NCI-H1694 (cell line): ENCODE measurements at regions not wholly inside any gene's neighbourhood (a gene's known extent, or its start where the extent isn't known, plus 50 kb on each side); places are given as distances from the start of the nearest gene placed in this dataset.

Experiments used
- DNase-seq: peaks from one replicate; lab custom pipeline; 2025; lab: John Stamatoyannopoulos, UW

DNA sequence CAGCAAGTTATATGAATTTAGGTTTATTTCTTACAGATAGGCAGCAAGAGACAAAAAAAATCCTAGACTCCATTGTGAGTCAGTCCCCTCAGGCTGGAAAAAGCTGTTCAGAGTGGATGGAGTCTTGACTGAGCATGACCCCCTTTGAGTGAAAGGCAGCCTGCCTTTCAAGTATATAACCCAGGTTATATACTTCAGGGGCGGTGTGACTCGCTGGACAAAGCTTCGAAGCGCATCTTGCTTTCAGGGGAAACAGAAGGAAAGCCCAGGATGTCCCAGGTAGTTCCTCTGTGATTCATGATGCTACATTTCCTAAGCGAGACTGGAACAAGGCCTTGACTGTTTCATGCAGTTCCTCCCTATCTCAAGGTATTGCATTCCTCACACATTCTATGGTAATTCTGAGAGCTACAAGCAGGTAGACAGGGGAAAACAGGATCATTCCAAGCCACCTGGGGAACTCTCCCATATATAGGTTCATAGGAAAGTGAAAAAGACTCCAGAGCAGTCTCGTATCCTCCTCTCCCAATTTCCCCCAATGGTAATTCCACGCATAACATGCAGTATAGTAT lies 1244.1 kb upstream of the CDH6 start:
- no peak for DNase-seq

DNA sequence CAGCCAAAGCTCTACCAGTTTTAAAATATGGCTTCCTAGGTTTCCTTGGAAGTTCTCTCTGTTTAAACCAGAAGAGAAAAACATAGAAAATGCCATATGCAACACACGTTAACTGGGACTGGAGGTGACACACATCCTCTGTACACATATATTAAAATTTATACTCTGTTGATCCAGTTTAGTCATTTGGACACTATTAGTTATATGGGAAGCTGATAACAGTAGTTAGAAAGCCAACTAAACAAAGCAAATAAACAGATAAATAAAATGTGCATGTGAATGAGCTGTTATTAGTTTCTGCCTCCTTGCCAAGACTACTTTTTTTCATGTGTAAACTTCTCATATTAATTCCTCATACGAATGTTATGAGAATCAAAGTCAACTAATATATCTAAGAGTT lies 1249.2 kb upstream of the CDH6 start:
- no peak for DNase-seq

DNA sequence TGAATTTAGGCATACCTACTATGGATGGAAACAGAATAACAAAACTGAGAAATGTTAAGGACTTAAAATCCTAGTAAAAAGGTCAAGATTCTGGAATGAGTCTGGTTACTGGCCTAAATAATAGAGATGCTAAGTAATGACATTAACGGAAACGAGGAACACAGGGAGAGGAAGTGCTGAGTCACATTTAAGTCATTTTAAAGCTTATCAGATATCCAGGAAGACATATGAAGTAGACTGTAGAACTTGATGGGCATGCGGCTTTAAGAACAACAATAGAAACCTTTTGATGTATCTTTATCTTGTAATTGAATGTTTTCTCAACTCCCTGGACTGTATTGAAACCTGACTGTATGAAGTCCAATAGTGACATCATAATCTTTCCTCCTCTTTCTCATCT lies 1251.4 kb upstream of the CDH6 start:
- DNase-seq, result no peak

DNA sequence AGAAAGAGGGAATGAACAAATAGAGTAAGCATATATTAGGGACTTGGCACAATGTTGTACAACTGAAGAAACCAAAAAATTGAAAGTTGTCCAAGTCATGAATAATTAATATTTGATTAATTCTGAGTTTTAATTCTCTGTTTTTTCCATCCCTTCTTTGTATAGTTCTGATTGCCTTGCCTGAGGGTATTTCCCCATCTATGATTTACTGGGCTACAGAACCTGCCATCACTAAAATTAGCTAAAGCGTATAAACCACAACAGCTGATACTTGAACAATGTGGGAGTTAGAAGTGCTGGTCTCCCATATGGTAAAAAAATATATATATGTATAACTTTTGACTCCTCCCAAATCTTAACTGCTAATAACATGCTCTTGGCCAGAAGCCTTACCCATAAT lies 1253.5 kb upstream of the CDH6 start:
- DNase-seq, result no peak

DNA sequence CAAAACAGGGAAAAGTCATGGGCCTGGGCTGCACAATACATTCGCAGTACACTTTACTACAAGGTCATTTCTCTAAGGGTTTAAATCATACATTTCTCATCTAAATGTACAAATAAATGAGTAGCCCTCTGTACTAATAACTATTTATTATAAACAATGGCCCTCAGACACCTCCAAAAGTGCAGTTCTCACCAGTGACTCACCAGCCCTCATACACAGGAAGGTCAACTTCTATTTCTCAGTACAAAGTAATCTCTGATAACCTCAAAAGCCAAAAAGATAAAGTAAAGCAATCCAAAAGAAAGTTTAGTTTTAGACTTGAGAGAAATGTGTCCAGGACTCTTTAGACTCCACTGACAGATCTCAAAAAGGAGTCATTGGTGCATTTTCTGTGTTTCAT lies 1258.1 kb upstream of the CDH6 start:
- DNase-seq, result no peak

DNA sequence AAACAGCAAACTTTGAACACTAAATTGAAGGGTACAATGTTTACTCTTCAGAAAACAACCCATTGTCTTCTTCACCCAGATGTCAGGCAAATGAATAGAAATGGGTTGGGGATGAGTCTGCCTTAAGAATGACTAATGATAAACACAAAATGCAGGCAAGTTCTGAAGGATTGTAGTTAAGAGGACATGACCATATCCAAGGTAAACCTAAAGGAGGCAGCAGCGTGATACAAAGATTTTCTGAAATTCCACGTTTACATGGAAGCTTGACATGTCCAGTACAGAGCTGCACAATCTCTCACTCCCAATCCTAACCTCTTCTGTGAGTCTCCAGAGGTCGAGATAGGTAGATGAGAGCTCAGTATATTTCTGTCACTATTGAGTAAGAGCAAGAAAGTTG lies 1263.2 kb upstream of the CDH6 start:
- no peak for DNase-seq

DNA sequence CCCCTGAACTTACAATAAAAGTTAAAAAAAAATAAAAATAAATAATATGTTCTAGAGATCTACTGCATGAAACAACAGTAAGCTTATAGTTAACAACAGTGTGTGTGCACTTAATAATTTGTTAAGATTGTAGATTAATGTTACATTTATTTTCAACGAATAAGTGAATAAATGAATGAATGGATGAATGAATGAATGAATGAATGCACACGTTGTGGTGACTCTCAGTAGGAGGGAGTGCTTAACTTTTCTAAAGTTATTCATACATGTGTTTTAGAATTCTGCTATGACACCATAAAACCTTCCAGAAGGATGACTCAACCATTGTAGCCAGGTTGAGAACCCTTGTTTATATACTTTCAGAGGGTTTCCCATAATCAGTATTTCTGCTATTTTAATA lies 1269.4 kb upstream of the CDH6 start:
- no peak for DNase-seq

DNA sequence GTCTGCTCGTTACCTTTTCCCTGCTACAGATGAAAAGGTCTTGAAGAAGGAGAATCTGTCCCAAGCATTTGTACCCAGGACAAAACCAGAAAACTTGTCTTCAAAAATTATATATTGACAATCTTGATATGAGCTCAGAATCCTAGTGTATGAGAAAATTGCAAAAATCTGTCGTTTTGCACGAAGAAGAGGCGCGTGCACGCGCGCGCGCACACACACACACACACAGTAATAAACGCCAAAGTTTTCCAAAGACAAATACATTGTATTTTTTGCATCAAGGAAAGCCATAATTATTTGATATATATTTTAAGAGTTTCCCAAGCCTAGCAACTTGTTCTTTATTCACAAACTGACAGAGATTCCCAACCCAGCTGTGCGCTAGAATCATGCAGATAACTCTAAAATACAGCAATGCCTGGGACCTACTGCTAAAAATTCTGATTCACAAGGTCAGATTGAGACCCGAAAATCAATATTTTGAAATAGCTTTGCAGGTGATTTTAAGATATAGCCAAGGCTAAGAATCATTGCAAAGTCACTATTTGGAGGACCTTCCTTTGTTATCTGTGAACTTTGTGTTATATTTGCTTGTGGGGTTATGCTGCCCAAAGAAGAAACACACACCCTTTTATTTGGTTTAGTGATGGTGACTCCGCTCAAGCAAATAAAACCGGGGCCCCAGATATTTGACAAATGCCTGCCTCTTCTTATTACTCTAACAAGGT lies 1287.7 kb upstream of the CDH6 start:
- DNase-seq, result no peak

DNA sequence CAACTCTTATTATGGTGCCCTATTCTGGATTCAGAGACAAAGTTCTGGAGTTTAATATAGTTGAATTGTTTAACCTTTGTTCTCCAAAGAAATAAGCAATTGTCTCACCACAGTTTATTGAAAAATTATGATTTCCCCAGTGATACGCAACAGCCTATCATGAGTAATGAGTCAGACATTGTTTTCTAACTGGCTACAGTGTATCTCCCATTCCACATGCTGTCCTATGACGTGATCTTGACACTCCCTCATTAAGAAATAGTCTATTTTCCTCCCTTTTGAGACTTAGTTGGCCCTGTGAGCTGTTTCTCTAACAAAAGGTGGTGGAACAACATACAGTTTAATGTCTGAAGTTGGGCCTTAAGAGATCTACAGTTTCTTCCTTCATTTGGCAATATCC lies 1290.6 kb upstream of the CDH6 start:
- DNase-seq, result no peak

DNA sequence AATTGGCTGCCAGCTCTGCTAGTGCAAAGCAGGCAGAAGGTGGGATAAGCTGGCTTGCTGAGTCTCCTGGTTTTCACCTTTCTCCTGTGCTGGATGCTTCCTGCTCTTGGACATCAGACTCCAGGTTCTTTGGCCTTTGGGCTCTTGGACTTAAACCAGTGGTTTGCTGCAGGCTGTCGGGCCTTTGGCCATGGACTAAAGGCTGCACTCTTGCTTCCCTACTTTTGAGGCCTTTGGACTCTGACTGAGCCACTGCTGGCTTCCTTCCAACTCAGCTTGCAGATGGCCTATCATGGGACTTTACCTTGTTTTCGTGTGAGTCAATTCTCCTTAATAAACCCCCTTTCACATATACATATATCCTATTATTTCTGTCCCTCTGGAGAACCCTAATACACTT lies 1293.9 kb upstream of the CDH6 start:
- no peak for DNase-seq

DNA sequence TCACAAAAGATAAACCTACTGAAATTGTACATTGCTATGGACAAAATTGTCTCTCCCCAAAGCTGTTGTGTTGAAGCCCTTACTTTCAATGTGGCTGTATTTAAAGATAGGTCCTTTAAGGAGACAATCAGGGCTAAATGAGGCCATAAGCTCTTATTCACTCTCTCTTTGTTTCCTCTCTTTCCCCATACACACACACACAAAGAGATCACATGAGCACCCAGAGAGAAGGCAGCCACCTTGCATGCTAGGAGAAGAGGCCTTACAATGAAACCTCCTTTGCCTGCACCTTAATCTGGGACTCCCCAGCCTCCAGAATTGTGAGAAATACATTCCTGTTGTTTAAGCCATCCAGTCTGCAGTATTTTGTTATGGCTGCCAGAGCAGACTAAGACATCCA lies 1295.6 kb upstream of the CDH6 start:
- no peak for DNase-seq

DNA sequence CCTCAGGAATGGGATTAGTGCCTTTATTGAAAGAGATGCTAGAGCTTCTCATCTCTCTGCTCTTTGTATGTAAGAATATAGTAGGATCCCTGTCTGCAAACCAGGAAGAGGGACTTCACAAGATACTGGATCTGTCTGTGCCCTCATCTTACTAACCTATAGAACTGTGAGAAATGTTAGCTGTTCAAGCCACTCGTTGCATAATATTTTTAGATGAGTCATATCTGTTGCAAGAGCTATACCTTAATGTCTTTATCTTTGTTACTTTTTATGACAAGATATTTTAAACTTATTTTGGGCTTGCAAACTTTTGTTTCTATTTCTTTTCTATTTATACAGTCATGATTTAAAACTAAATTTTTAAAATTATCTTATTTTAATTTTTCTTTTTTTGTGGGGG lies 1296.8 kb upstream of the CDH6 start:
- no peak for DNase-seq

DNA sequence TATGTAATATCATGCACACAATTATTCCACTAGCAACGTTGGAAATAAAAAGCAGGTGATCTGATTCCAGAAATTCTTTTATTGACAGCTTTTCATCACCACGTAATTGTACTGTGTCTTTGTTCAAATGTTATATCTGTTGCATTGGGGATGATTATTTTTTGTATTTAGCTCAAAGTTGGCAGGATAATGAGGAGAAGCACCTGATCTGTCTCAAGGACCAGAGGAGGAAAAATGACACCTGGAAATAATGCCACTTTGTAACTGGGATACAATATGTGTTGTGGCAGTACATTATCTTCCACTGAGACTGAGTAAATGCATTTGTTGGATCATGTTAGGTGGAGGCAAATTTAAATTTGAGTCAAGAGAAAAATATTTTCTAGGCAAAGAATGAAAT lies 1298.8 kb upstream of the CDH6 start:
- DNase-seq, result no peak

DNA sequence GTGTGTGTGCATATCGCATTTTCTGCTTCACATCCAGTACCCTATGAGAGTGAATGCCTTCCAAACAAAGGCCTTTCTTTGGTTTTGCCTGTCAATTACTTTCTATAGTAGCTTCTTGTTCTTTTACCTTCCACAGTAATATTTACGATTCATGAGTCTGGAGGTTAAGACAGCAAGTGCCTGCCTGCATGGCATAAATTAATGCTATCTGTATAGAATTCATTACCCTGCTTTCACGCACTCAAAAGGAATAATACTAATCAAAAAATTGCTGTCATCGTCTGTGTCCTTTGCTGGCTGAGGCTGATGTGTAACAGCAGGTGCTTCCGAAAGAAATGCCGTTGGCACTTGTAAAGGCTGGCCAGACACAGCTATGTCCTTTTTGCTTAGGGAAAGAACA lies 1304.4 kb upstream of the CDH6 start:
- DNase-seq, result no peak

DNA sequence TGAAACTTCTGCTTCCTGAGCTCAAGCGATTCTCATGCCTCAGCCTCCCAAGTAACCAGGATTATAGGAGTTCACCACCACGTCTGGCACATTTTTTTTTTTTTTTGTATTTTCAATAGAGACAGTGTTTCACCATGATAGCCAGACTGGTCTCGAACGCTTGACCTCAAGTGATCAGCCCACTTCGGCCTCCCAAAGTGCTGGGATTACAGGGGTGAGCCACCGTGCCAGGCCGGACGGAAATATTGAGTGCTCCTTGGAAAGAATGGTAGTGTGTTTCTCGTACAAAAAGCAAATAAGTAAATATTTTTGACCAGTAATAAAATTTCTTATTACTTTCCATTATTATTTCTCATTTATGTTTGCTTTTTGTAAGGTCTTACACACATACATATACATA lies 1307.9 kb upstream of the CDH6 start:
- no peak for DNase-seq

DNA sequence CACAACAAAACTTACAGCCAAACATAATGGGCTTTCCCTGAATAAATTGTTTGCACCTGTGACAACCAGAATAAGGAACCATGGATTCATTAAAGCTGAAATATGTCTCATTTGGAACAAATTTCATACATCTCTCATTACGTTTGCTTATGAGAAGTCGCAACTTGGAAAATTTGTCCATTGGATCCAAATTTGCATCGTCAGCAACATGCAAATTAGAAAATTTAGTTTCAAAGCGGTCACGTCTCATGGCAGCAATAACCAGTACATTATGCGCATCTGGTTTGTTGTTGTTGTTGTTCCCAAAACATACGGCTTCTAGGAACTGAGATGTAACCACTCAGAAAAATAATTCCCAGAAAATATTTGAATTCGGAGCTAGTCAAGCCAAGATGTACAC lies 1311.5 kb upstream of the CDH6 start:
- no peak for DNase-seq

DNA sequence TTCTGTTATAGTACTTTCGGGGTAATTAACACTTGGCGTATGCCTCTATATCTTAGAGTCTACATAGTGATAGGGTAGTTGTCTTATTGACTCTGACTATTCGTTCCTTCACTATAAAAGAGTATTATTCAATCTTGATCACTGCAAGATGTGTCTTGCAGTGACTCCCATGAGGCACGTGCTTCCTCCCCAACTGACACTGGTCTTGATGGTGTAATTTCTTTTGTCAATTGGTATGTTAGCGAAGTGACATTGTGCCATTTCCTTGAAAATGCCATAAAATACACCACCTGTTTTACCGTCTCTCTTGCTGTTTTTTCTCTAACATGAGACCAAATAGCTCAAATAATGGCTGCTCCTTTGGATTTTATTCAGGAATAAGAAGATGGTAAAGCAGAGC lies 1314.1 kb upstream of the CDH6 start:
- DNase-seq, result no peak

DNA sequence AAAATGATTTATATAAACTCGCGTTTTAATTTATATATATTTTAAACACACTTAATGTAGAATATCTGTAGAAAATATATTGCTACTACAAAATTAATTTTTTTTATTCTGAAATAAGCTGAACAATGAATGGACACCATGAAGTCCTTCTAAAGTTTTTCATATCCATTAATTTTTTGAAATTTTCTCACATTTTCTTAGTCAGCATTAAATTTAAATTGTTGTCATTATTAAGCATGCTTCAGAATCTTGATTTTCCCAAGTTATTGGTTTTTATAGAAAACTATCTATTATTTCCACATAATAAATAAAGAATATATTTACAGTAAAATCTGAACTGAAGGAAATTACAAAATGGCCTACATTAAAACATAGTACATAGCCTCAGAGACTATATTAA lies 1314.9 kb upstream of the CDH6 start:
- no peak for DNase-seq

DNA sequence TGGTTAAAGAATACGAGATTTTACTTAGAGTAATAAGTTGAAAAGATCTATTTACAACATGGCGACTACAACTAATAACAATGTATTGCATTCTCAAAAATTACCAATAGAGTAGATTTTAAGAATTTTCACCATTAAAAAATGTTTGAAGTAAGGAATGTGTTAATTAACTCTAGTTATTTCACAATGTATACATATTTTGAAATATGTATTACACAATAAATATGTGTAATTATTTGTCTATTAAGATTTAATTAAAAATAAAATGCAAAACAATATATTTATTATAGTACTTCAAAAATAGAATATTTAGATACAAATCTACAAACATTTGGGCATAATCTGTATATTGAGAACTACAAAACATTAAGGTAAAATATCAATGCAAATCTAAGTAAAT lies 1326.3 kb upstream of the CDH6 start:
- no peak for DNase-seq

DNA sequence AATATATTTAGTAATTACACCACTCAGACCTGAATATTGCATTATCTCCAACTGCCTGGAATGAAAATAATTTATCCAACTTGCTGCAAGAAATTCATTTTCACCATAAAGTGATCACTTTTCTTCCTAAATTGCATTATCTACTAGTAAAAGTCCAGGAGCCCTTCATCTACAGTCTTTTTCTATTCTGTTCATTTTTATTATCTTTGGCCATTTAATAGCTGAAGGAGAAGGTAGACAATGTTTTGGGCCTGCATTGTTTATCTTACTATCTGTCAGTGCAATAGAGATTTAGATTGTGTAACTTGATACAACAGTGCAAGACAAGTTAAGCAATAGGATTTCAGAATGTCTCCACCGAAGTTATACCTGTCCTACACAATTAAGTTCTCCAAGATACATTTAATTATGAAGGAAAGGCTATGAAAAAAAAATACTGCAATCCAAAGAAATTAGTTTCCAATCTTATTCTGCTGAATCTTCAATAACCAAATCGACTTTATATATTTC lies 1339.7 kb upstream of the CDH6 start:
- DNase-seq, result no peak

DNA sequence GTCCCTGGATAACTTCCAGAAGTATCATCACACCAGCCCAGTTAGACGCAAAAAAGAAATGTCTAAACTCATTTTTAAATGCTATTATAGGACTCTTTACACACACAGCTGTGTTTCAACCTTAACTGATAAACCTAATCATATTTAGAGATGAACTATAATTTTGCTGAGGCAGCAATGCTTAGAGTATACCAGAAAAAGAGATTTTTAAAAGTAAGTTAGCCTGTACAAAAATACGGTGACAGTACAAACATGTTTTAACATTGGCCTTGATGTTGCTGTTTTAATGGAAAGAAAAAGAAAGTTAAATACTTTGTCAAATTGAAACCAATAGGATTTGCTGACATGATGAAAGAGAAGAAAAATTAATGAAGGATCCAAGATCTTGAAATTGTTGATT lies 1341.2 kb upstream of the CDH6 start:
- DNase-seq, result no peak

DNA sequence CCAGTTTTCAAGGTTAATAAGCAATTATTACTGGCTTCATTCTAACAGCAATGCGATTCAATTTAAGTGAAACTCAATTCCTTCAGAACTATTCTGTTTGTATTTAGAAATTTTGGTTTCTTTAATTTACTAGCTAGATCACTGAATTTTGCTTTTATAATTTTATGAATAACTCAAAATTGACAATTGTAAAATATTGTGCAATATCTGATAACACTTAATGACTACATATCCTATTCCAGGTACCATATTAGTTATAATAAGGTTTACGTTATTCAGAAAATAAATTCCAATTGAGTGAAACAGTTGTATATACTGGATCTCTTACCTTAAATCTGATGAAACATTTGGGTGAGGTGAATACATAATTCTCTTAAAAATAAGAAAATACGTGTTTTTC lies 1348.3 kb upstream of the CDH6 start:
- no peak for DNase-seq

DNA sequence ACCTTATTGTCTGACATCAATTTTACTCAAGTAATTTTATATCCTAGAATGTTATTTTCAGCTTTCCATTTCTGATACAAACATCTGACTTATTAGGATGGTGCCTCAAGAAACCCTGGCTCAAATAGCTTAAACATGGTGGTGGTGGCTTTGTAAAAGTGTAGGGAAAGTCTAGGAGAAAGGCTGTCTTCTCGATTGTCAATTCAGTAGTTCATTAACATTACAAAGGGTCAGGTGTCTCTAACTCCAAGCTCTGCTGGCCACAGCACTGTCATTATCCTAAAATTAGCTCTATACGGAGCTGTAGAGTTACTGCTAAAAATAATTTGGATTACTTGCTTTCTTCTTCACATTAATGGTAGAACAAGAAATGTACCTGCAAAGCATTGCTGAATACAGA lies 1360.1 kb upstream of the CDH6 start:
- no peak for DNase-seq

DNA sequence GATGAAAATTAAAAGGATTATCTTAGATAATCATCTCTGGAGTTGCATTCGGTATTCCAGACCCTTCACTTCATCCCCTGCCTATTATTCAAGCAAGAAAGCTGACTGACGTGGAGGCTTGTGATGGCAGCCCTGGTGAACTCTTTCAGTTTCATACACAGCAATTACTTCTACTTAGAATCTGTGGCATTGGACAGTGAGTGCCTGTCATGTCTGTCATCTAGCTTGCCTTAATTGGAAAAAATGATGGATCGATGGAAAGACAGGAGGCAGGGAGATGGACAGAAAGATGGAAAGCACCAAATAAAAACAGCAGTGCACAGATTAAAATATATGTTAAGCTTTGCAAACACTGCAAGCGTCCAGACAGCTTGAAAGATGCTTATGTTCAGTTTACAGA lies 1371.0 kb upstream of the CDH6 start:
- DNase-seq, result no peak
